ENCODE measurements at regions not wholly inside any gene's neighbourhood (a gene's known extent, or its start where the extent isn't known, plus 50 kb on each side); places are given as distances from the start of the nearest gene placed in this dataset.

- no peak for TF ChIP-seq SPI1 (IDR thresholded peaks at IDR 0.05; ENCODE audit: borderline replicate concordance, low read depth)
- no peak for TF ChIP-seq CTCF (IDR thresholded peaks at IDR 0.05; ENCODE audit: insufficient read depth, low read length)
- TF ChIP-seq REST (IDR thresholded peaks at IDR 0.05; ENCODE audit: insufficient replicate concordance, low read depth): no peak
Measured at GRCh38 chr3:23644099-23644498, 161.7 kb upstream of the UBE2E1 start.
